HT1080 (cell line): ENCODE measurements at regions not wholly inside any gene's neighbourhood (a gene's known extent, or its start where the extent isn't known, plus 50 kb on each side); places are given as distances from the start of the nearest gene placed in this dataset.
A peak's percentile ranks its signal among the peaks of the same experiment; 100 is the strongest.

Experiments used
- DNase-seq: peaks from one replicate; pipeline ENCODE4 v3.0.0-alpha.2; 2015; ENCODE audit warnings: low read depth

GRCh38 chr11:108994887-108995286 lies 330.0 kb downstream of the DDX10 start:
- DNase-seq, result no peak

DNA sequence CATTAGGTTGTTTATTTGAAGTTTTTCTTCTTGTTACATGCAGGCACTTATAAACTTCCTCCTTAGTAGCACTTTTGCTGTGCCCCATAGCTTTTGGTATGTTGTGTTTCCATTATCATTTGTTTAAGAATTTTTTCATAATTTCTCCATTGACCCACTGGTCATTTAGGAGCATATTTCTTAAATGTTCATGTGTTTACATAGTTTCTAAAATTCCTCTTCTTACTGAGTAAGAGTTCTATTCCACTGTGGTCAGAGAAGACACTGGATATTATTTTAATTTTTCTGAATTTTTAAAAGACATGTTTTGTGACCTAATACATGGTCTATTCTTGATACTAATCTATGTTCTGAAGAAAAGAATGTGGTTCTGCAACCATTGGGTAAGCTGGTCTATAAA lies 333.0 kb downstream of the DDX10 start:
- no peak for DNase-seq

GRCh38 chr11:109000531-109000930 lies 335.7 kb downstream of the DDX10 start:
- peak; percentile 37 for DNase-seq

GRCh38 chr11:109001585-109001984 lies 336.7 kb downstream of the DDX10 start:
- no peak for DNase-seq

DNA sequence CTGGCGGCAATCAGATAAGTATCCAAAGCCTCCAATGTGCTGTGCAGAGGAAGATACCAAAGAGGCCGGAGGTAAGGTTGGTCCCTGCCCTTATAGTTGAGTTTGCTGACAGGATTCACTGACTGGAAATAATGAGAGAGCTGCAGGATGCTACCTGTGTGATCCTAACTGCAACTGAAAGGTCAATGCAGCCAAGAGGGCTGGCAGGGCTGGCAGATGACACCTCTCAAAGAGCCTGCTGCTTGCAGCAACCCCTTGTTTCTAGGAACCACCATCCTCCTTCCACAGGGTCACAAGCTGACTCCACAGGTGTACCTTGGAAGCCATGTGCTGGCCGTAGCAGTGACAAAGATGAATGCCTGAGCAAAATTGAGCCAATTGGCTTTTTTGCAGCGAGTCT lies 348.1 kb downstream of the DDX10 start:
- DNase-seq, result no peak

- peak; percentile 81 for DNase-seq
Measured at GRCh38 chr11:109015283-109015682, 350.4 kb downstream of the DDX10 start.

DNA sequence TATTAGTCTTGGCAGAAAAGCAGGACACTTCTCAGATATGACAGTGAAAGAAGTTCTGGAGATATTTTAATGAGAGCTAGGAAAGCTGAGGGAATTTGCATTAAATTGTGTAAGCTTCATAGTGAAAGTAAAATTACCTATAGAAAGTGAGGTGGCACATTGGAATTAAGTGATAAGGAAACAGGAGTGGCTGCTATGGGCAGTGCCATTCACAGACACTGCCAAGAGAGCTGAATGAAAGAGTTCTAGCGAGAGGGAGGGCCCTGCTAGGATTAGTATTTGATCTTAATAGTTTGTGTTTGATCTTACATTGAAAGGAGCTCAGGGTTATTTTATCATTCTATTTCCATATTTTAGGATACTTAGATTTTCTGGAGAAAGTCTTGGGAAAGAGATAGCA lies 351.9 kb downstream of the DDX10 start:
- no peak for DNase-seq

DNA sequence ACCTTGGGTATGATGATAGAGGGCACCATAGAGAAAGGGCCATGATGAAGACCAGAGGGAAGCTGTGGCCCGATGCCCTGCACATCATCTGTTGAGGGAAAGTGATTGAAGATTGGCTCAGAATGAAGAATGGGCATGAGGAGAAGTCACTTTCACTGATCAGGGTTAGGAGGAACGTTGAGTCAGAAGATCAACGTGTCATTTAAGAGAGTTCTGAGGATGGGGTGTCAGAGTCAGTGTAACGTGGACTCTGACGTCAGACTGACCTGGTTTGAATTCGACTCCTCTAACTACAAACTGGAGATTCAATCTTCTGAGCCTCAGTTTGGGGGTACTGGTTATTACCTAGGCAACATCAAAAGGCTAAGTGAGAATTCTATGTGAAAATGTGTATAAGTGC lies 352.6 kb downstream of the DDX10 start:
- no peak for DNase-seq

GRCh38 chr11:109018639-109019038 lies 353.8 kb downstream of the DDX10 start:
- no peak for DNase-seq

DNA sequence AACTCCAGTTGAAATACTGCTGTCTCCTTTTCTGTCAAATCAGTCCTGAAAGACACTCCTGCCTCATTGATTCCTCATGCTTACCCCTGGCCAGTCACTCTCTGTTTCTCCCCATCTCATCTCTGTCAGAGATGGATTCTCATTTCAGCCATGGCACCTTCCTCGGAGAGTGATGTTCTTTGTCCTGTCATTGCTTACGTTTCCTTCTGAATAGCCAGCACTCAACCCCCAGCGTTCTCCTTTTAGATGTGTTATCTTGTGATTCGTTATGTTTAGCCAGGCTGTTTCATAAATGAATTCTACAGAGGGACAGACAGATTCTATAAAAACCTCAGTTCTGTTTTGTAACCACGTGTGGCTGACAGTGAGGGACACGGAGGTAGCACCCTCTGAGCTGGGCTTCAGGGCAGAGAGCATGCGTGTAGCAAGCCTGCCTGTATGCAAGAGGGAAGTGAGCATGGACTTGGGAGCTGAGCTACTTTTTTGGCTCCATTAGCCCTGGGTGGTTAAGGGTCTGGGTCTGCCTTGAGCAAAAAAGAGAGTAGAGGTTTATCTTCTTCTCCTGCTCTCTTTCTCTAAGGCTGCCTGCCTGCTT lies 354.6 kb downstream of the DDX10 start:
- DNase-seq, result no peak

DNA sequence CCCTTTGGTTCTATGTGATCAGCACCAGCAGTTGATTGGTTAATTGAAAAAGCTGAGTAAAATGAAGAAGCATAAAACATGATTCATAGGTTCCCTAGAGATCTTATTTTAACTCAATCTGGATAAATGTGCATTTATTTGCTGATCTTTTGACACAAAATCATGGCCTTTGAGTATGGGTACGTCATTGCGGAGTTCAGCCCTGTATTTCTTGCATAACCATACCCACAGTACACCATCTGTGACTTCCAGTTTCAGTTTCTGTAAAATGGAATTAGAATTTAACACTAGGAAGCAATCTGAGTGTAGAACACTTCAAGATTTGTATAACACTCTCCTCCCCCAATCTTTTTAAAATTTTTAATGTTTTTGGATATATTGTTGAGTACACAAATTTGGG lies 358.2 kb downstream of the DDX10 start:
- DNase-seq, result no peak

- no peak for DNase-seq
Measured at GRCh38 chr11:109026891-109027489, 362.1 kb downstream of the DDX10 start.

- DNase-seq, result no peak
Measured at GRCh38 chr11:109027851-109028250, 363.0 kb downstream of the DDX10 start.

- no peak for DNase-seq
Measured at GRCh38 chr11:109029927-109030326, 365.1 kb downstream of the DDX10 start.

DNA sequence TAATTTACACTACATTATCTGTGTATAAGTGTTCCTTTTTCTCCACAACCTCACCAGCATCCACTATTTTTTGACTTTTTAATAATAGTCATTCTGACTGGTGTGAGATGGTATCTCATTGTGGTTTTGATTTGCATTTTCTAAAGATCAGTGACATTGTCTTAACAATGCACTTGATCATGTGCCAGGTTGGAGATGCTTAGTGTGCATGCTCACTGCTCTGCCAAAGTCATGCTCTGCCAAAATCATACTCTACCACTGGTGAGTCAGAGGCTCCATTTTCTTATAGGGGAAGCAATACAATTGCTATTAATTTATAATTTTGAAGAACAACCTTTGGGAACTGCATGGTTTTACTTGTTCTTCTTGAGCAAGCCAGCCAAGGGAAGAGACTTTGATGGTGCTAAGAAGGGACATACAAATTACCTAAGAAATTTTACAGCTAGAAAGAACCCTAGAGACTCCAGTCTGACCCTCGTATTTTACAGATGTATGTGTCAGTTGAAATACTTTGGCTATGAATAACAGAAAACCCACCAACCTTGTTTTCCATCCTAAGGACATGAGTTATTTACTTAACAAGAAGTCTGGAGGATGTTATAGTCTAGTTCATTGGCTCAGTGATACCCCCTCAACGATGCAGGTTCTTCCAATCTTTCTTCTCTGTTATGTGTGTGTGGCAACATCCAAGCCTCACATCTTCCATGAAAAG lies 368.9 kb downstream of the DDX10 start:
- peak; percentile 89 for DNase-seq

GRCh38 chr11:109034339-109034696 lies 369.4 kb downstream of the DDX10 start:
- peak; percentile 84 for DNase-seq

DNA sequence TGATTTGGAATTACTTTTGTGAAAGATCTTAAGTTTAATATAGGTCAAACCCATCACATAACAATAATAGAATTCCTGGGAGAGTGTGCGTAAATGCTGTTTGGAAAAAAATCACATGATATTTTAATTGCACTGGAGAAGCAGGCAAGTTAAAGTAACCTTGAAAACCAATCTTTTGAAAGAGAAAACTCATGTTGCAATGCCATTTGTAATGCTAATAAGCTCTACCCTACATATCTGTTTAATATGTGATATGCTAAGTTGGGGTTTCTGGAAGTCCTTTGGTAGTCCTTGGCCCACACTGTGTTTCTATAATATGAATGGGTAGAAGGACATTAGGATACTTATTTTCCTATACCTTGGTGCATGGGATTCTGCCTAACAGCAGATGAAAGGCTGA lies 370.4 kb downstream of the DDX10 start:
- DNase-seq, result no peak

DNA sequence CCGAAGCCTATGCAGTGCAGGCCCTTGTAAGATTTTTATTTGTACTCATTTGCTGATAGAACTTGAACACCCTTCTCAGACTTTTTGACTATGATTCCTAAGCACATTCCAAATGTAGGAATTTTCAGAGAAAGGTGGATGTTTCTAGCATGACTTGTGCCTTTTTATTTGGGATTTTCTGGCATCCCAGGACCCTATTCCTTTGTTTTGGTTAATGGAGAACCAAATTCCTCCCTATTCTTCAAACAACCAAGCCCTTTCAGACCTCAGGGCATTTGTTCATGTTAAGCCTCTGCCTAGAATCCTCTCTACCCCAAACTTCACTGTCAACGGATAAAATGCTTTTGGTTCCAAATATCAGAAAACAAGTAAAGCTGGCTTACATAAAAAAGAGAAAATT lies 371.1 kb downstream of the DDX10 start:
- DNase-seq, result no peak

- DNase-seq, result peak; percentile 55
Measured at GRCh38 chr11:109037856-109038780, 373.2 kb downstream of the DDX10 start.

- DNase-seq, result no peak
Measured at GRCh38 chr11:109039611-109040010, 374.7 kb downstream of the DDX10 start.

DNA sequence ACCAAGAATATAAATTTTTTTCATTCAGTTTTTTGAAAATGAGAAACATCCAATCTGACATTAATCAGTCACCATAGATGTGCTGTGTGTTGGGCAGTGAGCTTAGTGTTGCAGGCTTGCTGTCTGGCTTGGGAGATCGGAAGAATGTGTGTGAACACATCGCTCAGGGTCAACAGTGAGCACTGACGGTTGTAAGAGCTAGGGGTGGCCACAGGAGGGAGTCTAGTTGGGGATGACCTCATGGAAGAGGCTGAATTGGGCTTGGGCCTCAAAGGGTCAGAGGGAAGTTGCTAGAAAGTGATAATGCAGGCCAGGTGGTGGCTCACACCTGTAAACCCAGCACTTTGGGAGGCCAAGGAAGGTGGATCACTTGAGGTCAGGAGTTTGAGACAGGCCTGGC lies 375.4 kb downstream of the DDX10 start:
- no peak for DNase-seq

DNA sequence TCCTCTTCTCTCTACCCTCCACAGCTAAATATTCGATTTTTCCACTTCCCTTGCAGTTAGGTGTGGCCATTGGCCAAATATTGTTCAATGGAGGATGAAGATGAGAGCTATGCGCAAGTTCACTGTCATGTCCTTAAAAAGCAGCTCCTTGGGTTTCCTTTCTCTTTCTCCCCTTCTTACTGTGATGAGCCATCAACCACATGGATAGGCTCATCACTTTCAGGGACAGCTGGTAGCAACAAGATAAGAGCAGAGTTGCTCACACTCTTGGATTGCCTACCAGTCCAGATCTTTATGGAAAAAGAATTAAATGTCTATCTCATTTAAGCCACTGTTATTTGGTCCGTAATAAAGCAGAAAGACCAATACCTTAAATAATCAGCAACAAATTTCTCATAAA lies 377.0 kb downstream of the DDX10 start:
- DNase-seq, result no peak
